GM18511 (cell line): ENCODE measurements at regions not wholly inside any gene's neighbourhood (a gene's known extent, or its start where the extent isn't known, plus 50 kb on each side); places are given as distances from the start of the nearest gene placed in this dataset.

Experiments
- ATAC-seq: cut with Tn5 transposase; IDR thresholded peaks from one replicate; pipeline ENCODE4 v1.9.1; 2021; ENCODE audit warnings: mild to moderate bottlenecking, moderate library complexity; ENCODE audit not compliant: unreplicated experiment

GRCh38 chrX:79704325-79704724 is 310.2 kb upstream of the TBX22 start:
- no peak for ATAC-seq

GRCh38 chrX:79708581-79708980 is 306.0 kb upstream of the TBX22 start:
- ATAC-seq: no peak

- ATAC-seq: no peak
Observed at GRCh38 chrX:79715448-79715847, 299.1 kb upstream of the TBX22 start.

DNA sequence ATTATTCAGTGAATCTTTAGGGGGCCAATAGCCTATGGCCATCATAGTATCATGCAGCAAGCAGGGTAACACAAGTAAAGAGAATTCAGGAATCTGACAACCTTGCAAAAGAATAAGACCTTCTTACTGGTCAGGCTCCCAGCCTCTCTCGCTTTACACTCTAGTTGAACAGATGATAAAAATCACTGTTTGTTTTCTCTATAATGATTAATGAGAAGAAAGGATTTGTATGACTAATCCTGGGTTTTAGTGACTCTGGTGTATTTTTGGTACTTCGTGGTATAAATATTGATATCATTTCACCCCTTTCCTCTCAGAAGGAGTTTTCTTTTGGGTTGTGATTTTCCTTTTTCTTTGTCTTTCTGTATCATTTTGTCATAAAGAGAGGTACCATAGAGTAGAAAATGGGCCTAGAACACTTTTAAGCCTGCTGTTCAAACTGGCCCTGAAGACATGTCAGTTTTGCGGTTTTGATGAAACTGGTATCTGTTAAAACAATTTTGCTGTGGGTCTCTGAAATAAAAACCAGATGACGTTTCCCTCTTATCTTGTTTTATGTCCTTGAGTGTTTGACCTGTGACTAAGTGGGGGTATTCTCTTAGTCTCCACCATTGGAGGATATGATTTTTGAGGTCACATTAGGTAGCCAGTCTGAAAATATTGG is 294.9 kb upstream of the TBX22 start:
- ATAC-seq: peak; percentile 71

- no peak for ATAC-seq
Observed at GRCh38 chrX:79721234-79721633, 293.3 kb upstream of the TBX22 start.

- ATAC-seq: no peak
Observed at GRCh38 chrX:79728421-79728820, 286.1 kb upstream of the TBX22 start.
